ENCODE measurements at regions not wholly inside any gene's neighbourhood (a gene's known extent, or its start where the extent isn't known, plus 50 kb on each side); places are given as distances from the start of the nearest gene placed in this dataset.

DNA sequence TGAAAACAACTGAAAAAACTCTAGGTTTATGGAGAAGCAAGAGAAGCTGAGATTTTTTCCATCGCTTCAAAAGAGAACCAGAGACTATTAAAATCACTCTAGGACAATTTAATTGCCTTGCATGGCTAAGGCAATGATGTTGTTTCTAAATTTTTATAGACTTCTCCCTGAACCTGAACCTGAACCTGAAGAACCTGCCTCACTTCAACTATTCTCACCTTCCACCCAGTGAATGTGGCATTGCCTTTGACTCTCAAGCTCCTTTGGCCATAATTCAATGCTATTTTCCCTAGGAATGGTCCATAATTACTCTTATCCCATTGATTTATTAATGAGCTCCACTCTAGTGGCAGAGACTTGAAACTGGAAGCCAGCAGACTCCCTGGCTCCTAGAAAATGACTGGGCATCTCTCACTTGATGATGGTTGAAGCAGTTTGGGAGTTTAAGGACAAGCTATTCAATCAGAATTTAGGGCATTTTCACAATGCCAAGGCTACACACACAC is 303.8 kb upstream of the UBE2E3 start:
- H2BK5ac ChIP-seq (ENCODE audit: insufficient read length, low read length) = no peak overlapping the region
- no peak overlapping the region for H3K27ac ChIP-seq (ENCODE audit: insufficient read length, low read depth, low read length)
- H2BK15ac ChIP-seq (ENCODE audit: low read depth, low read length) = no peak overlapping the region
- H3K36me3 Mint-ChIP-seq (ENCODE audit: insufficient read depth in 1 of 3, low read depth in 3 of 3) = no peaks in the 10 kb centered on the region; a peak in 1 of 7 replicates
- H2BK20ac ChIP-seq (ENCODE audit: low read depth, low read length, poor library complexity, severe bottlenecking) = no peak overlapping the region
- H4K8ac ChIP-seq (replicated peaks; ENCODE audit: insufficient read length, low read depth, low read length) = no peak overlapping the region
- TF ChIP-seq, protein P1, sequence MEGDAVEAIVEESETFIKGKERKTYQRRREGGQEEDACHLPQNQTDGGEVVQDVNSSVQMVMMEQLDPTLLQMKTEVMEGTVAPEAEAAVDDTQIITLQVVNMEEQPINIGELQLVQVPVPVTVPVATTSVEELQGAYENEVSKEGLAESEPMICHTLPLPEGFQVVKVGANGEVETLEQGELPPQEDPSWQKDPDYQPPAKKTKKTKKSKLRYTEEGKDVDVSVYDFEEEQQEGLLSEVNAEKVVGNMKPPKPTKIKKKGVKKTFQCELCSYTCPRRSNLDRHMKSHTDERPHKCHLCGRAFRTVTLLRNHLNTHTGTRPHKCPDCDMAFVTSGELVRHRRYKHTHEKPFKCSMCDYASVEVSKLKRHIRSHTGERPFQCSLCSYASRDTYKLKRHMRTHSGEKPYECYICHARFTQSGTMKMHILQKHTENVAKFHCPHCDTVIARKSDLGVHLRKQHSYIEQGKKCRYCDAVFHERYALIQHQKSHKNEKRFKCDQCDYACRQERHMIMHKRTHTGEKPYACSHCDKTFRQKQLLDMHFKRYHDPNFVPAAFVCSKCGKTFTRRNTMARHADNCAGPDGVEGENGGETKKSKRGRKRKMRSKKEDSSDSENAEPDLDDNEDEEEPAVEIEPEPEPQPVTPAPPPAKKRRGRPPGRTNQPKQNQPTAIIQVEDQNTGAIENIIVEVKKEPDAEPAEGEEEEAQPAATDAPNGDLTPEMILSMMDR (conservative IDR thresholded peaks at IDR 0.05) = no peak
- H3K4me2 ChIP-seq (ENCODE audit: insufficient read depth, insufficient read length, low read length) = no peak overlapping the region
- no peaks in the 10 kb centered on the region for H3K79me1 ChIP-seq (ENCODE audit: insufficient read depth, low read depth, low read length, poor library complexity, severe bottlenecking)
- H2AFZ ChIP-seq (ENCODE audit: low read length) = no peak overlapping the region
- H3K23me2 ChIP-seq (ENCODE audit: insufficient read length, low read depth, low read length, poor library complexity, severe bottlenecking) = no peaks in the 10 kb centered on the region
- no peak overlapping the region for H2BK12ac ChIP-seq (ENCODE audit: insufficient read length, low read depth, low read length)
- no peak overlapping the region for H3K27ac Mint-ChIP-seq
- H3K4me1 Mint-ChIP-seq = peaks cover 35 to 40% of the 10 kb centered on the region in 2 experiments
- no peak overlapping the region for H3K4me3 Mint-ChIP-seq
- H2BK120ac ChIP-seq (ENCODE audit: low read depth, low read length, poor library complexity, severe bottlenecking) = no peak overlapping the region
- no peak overlapping the region for H3K14ac ChIP-seq (ENCODE audit: insufficient read depth, low read length)
- H4K5ac ChIP-seq (ENCODE audit: insufficient read length, low read depth, low read length) = no peak overlapping the region
- no peak for DNase-seq
- H2AK5ac ChIP-seq (ENCODE audit: insufficient read length, low read length) = no peak overlapping the region
- no peak overlapping the region for H3K23ac ChIP-seq (ENCODE audit: insufficient read length, low read depth, low read length)
- no CpG with 5 or more reads among the region's 1 CpG for WGBS (ENCODE audit: extremely low coverage, insufficient read length, low lambda C conversion rate)
- H4K91ac ChIP-seq (ENCODE audit: insufficient read length, low read depth, low read length) = no peak overlapping the region
- H3T11ph ChIP-seq (ENCODE audit: low read length) = no peak overlapping the region
- H3K9me3 Mint-ChIP-seq = no peaks in the 10 kb centered on the region; a peak in 1 of 5 replicates
- no peak overlapping the region for H3K4ac ChIP-seq (ENCODE audit: low read depth, low read length)
- no peaks in the 10 kb centered on the region for H3K79me2 ChIP-seq (ENCODE audit: insufficient read depth, low read length)
- no peak overlapping the region for H3K18ac ChIP-seq (ENCODE audit: insufficient read length, low read depth, low read length)
- H4K20me1 ChIP-seq (ENCODE audit: control insufficient read depth, insufficient read depth, insufficient read length) = no peaks in the 10 kb centered on the region
- no peaks in the 10 kb centered on the region; the same call in 1 of the 2 replicates for H3K4me1 ChIP-seq (ENCODE audit: insufficient read depth, low read length)
- H3K27me3 ChIP-seq (ENCODE audit: insufficient read depth, low read length) = no peaks in the 10 kb centered on the region
- no peaks in the 10 kb centered on the region for H3K9me3 ChIP-seq (ENCODE audit: control insufficient read depth, low read depth, low read length)
- no peak overlapping the region for H3K56ac ChIP-seq (ENCODE audit: insufficient read length, low read depth, low read length)
- H3K9ac ChIP-seq (ENCODE audit: extremely low read depth, insufficient read length, low read length) = no peak overlapping the region
- no peaks in the 10 kb centered on the region for H3K27me3 Mint-ChIP-seq (ENCODE audit: low read depth)

Data from H9 (cell line).